Hepatocyte (in vitro differentiated cells): ENCODE measurements at regions not wholly inside any gene's neighbourhood (a gene's known extent, or its start where the extent isn't known, plus 50 kb on each side); places are given as distances from the start of the nearest gene placed in this dataset.

Source experiments
- EZH2 ChIP-seq: fragments of 200-600 bp; sonication (generic); IDR thresholded peaks from 2 replicates; pipeline ENCODE4 v1.6.1; 2016; ENCODE audit warnings: antibody characterized with exemption, mild to moderate bottlenecking, borderline replicate concordance
- EZH2phosphoT487 ChIP-seq: fragments of 200-600 bp; sonication (generic); IDR thresholded peaks from one replicate; pipeline ENCODE4 v1.6.1; 2018; ENCODE audit warnings: antibody characterized with exemption, mild to moderate bottlenecking, low read depth, moderate library complexity; ENCODE audit not compliant: unreplicated experiment, severe bottlenecking
- TF ChIP-seq, protein P1 (sequence below): fragments of 200-600 bp; sonication (generic); IDR thresholded peaks from 2 replicates; pipeline ENCODE4 v1.5.1; 2016; ENCODE audit warnings: antibody characterized with exemption, mild to moderate bottlenecking; ENCODE audit not compliant: poor library complexity

DNA sequence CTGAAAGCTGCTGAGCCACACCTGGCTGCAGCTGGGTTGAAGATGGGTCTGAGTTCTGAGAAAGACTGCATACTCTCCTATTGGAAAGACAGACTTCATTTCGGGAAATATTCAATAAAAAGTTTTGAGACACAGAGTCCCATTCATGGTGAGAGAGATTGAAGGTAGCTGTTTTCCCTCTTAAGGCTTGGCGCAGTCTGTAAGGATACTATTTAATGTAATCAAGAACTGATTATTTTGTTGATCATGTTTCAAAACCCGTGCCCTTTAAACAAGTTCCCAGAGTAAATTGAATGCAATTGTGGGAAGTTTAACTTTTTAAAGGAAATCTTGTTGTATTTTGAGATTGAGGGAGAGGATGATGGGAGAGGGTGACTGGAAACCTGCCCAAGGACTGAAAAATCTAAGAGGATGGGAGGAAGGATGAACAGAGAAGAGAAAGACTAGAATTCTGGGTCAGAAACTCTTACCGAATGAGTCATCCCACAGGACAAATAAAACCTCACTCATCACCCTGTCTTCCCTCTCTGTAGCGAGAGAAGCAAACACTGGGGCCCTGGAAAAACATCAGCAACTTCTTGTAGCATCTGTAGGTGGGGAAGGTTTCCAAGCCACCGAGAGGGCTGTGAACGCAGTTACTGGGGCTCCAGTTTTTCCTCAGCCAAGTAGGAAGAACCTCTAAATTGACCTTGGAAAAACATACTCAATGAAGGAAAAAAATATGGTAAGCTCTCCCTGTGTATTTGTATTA is 193.2 kb upstream of the TPRG1 start:
- TF ChIP-seq, protein P1, sequence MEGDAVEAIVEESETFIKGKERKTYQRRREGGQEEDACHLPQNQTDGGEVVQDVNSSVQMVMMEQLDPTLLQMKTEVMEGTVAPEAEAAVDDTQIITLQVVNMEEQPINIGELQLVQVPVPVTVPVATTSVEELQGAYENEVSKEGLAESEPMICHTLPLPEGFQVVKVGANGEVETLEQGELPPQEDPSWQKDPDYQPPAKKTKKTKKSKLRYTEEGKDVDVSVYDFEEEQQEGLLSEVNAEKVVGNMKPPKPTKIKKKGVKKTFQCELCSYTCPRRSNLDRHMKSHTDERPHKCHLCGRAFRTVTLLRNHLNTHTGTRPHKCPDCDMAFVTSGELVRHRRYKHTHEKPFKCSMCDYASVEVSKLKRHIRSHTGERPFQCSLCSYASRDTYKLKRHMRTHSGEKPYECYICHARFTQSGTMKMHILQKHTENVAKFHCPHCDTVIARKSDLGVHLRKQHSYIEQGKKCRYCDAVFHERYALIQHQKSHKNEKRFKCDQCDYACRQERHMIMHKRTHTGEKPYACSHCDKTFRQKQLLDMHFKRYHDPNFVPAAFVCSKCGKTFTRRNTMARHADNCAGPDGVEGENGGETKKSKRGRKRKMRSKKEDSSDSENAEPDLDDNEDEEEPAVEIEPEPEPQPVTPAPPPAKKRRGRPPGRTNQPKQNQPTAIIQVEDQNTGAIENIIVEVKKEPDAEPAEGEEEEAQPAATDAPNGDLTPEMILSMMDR: no peak
- TF ChIP-seq EZH2 (no peak), EZH2phosphoT487 (no peak)
